GM21717 (cell line): ENCODE measurements at regions not wholly inside any gene's neighbourhood (a gene's known extent, or its start where the extent isn't known, plus 50 kb on each side); places are given as distances from the start of the nearest gene placed in this dataset.
"Not testable (repeated sequence)": the region's sequence is repeated elsewhere in the genome, so short reads cannot be mapped to it uniquely, and the experiment has no call there.

Experiments
- ATAC-seq: cut with Tn5 transposase; IDR thresholded peaks from one replicate; pipeline ENCODE4 v1.9.1; 2021; ENCODE audit warnings: mild to moderate bottlenecking, moderate library complexity; ENCODE audit not compliant: unreplicated experiment

DNA sequence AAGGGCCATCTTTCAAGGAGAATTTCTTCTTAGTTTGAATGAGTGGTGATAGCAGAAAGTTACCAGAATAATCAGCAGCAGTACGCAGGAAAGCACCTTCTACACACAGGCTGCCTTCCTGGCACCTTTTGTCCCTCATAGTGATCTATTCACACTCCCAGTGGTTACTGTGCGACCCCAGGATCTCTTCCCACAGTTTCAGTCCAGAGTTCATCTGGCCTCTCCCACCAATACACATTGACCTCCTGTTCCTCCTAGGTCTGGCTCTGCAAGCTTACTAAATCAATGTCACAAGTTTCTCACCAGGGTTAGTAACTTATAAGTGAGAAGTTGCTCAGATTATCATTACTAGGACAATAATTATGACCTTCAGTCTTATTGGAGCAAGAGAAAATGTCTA is 99.1 kb upstream of the PIK3R1 start:
- no peak for ATAC-seq

DNA sequence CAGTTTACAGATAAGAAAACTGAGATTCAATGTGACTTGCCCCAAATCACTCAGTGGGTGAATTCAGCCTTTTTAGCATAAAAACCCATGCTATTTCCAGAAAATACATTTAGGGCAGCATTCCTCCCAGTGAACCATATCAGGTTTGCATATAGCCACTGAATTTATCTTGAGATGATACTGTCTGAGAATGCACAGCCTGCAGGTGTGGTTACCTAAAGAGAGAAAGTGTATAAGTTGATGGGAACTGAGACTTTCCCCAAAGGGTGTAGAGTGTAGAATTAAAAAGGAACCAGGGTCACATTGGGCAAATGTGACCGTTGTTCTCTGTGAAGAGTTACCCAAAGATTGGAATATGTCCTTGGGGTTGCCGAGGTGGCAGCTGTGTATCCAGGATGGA is 100.0 kb upstream of the PIK3R1 start:
- peak; percentile 56 for ATAC-seq

DNA sequence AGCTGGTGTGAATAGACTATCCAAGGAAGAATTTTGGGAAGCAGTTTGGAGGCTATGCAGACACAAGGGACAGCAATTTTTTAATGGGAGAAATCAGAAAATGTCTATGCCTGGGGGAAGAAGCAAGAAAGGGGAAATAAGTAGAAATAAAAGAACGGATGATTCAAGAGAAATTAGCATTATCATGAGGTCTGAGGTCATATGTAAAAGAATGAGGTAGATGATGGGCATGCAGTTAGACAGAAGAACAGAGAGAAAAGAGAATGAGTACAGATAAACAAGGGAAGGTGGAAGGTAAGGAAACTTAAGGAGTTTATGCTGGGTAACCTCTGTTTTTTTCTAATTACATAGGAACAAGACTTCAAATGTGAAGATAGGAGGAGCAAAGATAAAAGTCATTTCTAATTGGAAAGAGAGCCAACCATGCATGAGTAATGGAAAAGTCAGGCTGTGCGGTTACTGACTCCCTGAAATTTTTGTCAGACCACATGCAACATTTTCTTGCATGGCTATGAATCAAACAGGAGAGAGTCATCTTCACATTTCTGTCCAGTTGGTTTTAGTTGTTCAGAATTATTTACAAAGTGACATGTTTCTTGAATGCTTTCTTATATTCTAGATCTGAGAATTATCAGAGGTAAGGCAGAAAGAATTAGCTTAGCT is 101.0 kb upstream of the PIK3R1 start:
- ATAC-seq: no peak

DNA sequence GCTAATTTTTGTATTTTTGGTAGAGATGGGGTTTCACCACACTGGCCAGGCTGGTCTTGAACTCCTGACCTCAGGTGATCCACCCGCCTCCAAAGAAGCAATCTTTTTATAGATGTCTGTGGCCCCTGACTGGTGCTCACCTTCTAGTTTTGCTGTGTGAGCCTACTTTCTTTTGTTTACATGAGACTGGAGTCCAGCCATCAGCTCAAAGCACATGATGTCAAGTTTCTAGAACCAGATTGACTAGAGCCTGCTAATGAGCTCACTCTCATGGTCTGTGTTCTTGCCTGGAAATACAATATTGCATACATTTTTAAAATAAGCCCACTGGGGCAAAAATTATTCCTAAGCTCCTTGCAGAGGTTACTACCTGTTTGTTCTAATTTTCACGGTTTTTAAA is 102.9 kb upstream of the PIK3R1 start:
- ATAC-seq: no peak

DNA sequence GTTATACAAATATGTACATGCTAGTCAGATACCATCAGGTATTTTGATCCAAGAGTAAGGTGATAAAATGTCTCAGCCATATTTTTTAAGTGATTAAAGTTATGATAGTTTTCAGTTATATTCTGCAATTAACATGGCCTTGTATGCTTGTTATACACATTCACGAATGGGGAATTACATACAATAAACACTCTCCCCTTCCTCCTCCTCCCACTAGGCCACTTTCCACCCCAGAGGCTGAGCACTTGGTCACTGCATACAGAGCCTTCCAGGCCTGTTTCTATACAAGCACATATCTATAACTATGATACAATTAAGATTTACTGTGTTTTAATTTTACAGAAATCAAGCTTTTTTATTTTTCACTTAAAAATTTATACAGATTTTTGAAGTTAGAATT is 104.7 kb upstream of the PIK3R1 start:
- ATAC-seq: no peak

DNA sequence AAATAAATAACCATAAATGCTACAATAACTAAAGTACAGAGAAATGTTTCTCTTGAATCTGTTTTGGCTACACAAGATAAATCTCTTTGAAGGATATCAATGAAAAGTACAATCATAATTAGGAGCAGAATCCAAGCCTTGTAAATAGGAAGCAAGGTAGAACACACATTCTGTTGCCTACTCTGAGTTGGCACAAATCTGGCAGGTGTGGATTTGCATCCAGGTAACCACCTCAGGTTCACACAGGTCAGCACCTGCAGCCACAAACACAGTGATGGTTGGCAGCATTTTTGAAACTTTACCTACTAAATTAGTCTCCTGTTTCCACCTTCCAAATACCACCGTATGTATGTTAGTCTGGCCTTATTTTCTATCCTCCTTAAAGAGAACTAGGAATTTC is 105.3 kb upstream of the PIK3R1 start:
- ATAC-seq: no peak

DNA sequence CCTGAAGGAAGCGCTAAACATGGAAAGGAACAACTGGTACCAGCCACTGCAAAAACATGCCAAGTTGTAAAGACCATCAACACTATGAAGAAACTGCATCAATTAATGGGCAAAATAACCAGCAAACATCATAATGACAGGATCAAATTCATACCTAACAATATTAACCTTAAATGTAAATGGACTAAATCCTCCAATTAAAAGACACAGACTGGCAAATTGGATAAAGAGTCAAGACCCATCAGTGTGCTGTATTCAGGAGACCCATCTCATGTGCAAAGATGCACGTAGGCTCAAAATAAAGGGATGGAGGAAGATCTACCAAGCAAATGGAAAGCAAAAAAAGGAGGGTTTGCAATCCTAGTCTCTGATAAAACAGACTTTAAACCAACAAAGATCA is 111.3 kb upstream of the PIK3R1 start:
- not testable (repeated sequence) for ATAC-seq

DNA sequence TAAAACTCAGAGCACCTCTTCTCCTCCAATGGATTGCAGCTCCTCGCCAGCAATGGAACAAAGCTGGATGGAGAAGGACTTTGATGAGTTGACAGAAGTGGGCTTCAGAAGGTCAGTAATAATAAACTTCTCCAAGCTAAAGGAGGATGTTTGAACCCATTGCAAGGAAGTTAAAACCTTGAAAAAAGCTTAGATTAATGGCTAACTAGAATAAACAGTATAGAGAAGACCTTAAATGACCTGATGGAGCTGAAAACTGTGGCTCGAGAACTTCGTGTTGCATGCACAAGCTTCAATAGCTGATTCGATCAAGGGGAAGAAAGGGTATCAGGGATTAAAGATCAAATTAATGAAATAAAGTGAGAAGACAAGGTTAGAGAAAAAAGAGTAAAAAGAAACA is 112.3 kb upstream of the PIK3R1 start:
- ATAC-seq: not testable (repeated sequence)

DNA sequence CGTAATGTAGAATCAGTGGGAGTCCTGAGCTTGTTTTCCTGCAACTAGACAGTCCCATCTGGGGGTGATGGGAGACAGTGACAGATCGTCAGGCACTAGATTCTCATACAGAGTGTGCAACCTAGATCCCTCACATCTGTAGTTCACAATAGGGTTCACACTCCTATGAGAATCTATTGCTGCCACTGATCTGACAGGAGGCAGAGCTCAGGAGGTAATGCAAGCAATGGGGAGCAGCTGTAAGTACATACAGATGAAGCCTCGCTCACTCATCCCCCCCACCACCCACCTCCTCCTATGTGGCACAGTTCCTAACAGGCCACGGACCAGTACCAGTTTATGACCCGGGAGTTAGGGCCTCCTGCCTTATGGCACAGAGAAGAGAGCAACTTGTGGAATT is 116.2 kb upstream of the PIK3R1 start:
- ATAC-seq: no peak

DNA sequence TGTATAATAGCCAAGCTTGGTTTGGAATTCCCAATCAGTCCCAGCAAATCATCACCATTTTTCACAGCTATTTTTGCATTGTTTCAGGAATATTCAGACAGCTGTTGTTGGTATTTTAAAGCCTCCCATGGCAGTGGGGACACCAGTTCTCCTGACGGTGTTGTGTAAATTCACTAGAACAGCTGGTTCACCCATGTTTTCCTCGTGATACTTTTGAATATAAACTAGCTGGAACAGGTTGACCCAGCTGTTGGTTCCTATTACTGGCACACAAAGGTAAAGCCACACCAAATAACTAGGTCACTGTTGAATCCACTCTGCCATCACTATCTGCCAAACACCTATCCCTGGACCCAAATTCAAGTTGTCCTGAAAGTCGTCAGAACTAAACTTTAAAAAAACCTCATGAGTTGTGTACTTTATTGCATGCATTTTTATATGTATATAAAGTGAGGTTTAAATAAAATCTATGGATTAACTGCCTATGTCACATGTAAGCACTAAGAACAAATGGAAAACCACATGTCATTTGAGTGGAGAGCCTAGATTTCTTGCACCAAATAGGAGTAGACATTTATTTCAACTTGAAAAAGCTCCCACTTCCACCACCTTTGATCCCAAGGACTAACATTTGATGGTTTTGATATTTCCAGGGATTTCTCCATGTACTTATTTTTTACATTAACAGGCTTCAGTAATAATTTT is 121.9 kb upstream of the PIK3R1 start:
- ATAC-seq: no peak

DNA sequence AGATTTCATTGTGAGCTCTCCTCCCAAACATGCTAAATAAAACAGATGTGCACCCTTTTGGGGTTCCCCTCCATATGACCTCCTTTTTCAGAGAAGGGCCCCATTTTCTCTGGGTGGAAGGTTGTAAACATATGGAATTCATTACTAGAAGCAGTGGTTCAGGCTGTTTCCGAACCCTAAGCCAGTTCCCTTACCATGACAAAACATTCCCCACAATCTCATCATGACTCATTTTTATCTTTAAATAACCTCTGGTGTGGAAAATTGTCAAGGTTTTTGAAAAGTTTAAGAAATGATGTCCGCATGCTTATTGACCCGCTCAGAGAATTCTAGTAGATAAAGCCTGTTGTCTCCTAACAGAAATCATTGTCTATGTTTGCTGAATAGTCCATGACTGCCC is 127.3 kb upstream of the PIK3R1 start:
- ATAC-seq: no peak

DNA sequence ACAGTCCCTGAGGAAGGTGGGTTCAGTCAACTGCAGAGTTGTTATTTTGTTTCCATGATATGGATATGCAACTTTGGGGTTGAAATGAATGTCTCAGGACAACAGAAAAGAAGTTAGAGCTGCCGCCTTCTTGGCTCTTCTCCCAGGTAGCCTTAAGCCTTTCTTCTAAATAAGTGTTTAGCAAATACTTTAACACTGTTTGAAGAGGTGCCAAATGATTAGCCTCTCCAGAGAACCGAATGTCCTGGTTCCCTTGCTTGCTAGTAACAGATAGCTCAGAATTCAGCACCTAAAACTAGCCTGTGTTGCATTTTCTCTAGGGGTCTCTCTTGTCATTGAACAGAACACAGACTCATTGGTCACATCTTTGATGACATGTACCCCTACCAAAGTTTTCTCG is 127.7 kb upstream of the PIK3R1 start:
- no peak for ATAC-seq

DNA sequence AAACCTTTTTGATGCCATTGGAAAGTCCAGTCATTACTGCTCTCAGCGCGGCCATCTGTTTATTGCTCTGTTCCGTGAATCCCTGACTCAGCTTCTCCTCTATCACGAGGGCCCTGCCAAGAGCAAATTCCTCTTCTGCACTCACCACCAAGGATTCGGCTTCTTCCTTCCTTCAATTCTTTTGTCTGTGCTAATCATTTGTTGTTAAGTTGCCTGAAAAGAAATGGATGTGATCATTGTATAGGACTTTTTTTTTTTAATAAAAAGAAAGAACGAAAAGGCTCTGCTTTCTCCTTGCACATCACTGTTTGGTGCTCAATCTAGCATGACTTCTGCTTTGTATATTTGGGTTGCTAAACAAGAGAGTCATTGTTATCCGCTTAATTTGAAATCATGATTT is 128.7 kb upstream of the PIK3R1 start:
- no peak for ATAC-seq

DNA sequence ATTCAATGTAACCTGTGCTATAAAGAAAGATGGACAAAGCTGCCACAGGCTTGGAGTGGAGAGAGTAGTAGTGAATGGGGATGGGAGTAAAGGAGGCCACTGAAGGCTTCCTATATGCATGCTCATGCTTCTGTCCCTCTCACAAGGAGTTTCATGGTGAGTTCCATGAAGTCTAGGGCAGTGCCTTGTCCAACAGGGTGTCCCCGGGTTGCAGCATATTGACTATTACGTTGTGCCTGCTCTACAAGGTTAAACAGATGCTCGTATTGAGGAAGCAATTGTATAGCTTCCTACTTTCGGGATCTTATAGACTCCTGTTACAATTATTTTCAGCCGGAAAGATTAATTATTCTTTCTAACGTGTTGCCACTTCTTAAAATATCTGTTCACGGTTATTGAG is 129.1 kb upstream of the PIK3R1 start:
- ATAC-seq: no peak

DNA sequence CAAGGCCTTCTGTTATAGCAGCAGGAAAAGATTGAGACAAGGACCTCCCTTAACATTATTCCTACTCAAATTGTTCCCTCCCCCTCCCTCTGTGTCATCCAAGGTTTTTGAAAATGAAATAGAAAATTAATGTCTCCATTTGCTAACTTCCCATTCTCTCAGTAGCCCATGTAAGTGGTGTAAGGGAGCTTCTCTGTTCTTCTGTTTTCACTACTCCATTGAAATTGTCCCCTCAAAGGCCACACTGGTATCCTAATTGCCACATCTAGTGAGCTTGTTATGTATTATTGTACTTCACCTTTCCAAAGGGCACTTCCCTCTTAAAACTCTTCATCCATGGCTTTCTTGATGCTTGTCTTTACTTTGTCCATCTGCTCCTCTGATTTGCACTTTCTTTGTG is 131.2 kb upstream of the PIK3R1 start:
- no peak for ATAC-seq

DNA sequence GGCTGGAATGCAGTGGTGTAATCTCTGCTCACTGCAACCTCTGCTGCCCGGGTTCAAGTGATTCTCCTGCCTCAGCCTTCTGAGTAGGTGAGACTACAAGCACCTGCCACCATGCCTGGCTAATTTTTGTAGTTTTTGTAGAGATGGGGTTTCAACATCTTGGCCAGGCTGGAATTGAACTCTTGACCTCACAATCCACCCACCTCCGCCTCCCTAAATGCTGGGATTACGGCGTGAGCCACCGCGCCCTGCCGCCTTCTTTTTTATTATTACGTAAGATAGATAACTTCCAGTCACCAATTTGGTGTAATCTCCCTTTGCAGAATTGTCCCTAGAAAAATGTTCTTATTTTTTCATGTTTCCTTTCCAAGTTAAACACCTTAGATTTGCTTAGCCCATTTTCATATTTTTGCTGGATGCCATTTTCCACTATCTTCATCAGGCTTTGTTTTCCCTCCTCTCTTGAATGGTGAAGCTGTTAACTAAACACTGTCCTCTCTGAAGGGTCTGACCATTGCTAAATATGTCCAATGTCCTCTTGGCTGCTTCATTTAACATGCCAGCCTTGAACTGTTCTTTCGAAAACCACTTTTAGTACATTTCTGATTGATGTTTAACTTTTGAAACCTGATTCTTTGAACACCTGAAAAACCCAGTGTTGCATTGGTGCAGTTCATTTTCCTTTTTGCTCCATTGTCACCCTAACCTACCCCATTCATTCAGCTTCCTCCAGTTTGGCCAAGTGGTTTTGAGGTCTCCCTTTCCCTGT is 135.1 kb upstream of the PIK3R1 start:
- no peak for ATAC-seq

DNA sequence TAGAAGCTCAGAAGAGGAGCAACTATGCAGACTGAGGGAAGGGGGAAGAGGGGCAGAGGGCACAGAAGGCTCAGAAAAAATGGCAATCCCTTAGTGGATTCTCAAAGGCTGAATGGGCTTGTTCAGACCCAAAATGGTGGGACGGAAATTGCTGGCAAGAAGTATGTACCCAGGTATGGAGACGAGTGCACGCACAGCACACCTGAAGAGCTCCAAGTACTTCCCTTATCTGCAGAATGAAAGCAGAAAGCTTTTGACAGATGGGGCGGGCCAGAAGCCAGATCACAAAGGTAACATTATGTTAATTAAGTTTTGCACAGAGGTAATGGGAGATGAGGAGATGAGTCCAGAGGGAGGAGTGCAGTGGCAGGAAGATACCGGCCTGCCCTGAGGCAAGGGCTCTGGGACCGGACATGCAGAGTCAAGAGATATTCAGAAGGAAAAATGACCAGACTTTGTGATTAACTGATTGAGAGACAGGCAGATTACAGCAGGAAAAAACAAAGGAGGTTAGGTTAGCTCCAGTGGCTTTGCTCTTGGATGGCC is 138.1 kb upstream of the PIK3R1 start:
- ATAC-seq: no peak

DNA sequence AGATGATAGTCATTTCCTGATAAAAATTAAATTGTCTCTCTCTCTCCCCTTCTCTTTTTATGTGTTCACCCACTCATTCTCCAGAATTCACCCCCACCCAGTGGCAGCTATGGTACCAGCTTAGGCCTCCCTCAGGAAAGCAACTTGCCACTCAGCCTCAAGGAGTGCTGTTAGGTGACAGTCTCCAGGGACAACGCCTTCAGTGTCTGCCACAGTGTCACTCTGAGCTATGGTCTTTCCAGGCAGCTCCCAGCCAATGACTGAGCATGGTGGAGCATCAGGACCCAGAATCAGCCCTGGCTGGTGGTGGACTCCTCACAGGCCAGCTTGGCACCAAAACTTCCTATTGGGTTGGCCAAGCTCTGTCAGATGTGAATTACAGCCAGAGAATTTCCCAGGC is 140.9 kb upstream of the PIK3R1 start:
- no peak for ATAC-seq

DNA sequence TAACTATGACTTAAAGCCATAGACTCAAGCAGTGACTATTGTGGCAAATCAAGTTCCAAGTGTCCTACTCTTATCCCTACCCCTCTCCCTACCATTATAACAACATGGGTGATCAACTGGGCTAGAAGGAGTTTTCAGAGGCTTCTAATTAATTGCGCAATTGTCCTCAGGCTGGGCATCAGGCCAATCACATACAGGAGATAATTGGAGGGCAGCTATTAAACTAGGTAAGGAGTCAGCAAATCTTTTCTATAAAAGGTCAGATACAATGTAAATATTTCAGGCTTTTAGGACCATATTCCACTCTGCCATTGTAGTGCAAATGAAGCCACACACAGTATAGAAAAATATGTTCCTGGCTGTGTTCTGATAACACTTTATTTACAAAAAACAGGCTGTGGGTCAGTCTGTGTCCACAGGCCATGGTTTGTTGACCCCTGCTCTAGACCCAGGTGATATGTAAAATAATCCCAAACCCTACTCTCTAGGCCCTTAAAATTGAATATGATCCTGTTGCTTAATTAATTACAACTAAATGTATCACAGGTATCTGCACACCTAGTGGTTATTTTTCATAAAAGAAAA is 141.4 kb upstream of the PIK3R1 start:
- no peak for ATAC-seq

DNA sequence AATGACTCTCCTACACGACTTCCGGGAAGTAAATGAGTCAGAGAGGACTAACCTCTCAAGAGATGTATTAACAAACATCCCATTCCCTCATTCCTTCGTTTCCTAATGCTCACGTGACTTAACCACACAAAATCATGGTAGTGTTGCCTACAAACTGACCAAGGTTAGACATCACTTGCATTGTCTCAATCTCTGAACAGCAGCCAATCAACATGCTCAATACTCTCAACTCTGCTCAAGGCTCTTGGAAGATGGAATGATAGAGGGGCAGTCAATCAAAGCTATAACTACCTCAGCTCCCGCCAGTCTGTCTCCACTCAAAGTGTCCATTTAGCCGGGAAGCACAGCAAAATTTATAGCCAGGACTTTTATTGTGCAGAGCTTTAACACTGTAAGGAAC is 143.8 kb upstream of the PIK3R1 start:
- ATAC-seq: no peak

DNA sequence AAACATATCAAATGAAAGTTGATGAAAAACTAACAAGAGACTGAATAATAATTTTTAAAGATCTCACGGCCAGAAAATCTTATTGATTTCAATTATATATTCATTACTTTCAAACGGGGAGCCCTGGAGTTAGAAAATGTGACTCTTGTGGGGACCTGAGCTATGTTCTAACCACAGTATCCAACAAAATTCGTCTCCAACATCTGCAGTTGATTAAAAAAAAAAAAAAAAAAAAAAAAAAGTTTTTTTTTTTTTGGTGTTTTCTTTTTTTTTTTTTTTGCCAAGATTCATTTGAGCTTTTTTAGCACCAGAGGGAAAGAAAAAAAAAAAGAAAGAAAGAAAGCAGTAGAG is 144.3 kb upstream of the PIK3R1 start:
- ATAC-seq: no peak
